Hepatocyte (in vitro differentiated cells): ENCODE measurements at regions not wholly inside any gene's neighbourhood (a gene's known extent, or its start where the extent isn't known, plus 50 kb on each side); places are given as distances from the start of the nearest gene placed in this dataset.

Experiments used
- DNase-seq: peaks from one replicate; pipeline ENCODE4 v3.0.0-alpha.2; 2016; ENCODE audit warnings: low spot score
- H2AFZ ChIP-seq: fragments of 200-600 bp; sonication (generic); 2 replicates; pipeline ENCODE4 v1.6.0; 2016; ENCODE audit warnings: antibody characterized with exemption, mild to moderate bottlenecking
- H3K27ac ChIP-seq: fragments of 200-600 bp; sonication (generic); 2 replicates; pipeline ENCODE4 v1.5.1; 2016; ENCODE audit warnings: mild to moderate bottlenecking
- H3K27me3 ChIP-seq: fragments of 200-600 bp; sonication (generic); 2 replicates; pipeline ENCODE4 v1.6.1; 2016
- H3K36me3 ChIP-seq: fragments of 200-600 bp; sonication (generic); replicated peaks from 2 replicates; pipeline ENCODE4 v1.5.1; 2016; ENCODE audit warnings: low read depth; ENCODE audit not compliant: insufficient read depth
- H3K4me1 ChIP-seq: fragments of 200-600 bp; sonication (generic); 2 replicates; pipeline ENCODE4 v1.5.1; 2016; ENCODE audit warnings: mild to moderate bottlenecking, moderate library complexity; ENCODE audit not compliant: insufficient read depth
- H3K4me2 ChIP-seq: fragments of 200-600 bp; sonication (generic); 2 replicates; pipeline ENCODE4 v1.6.0; 2016
- H3K4me3 ChIP-seq: fragments of 200-600 bp; sonication (generic); 2 replicates; pipeline ENCODE4 v1.5.1; 2016; ENCODE audit warnings: mild to moderate bottlenecking
- H3K79me2 ChIP-seq: fragments of 200-600 bp; sonication (generic); 2 replicates; pipeline ENCODE4 v1.6.0; 2017; ENCODE audit warnings: mild to moderate bottlenecking
- H3K9me2 ChIP-seq: fragments of 200-600 bp; sonication (generic); replicated peaks from 2 replicates; pipeline ENCODE4 v1.6.0; 2017; ENCODE audit warnings: mild to moderate bottlenecking; ENCODE audit not compliant: insufficient read depth
- H3K9me3 ChIP-seq: fragments of 200-600 bp; sonication (generic); 2 replicates; pipeline ENCODE4 v1.5.1; 2016; ENCODE audit warnings: low read depth, mild to moderate bottlenecking
- H4K20me1 ChIP-seq: fragments of 200-600 bp; sonication (generic); 2 replicates; pipeline ENCODE4 v1.6.0; 2016; ENCODE audit warnings: mild to moderate bottlenecking; ENCODE audit not compliant: insufficient read depth, poor library complexity, severe bottlenecking
- CTCF ChIP-seq: fragments of 200-600 bp; sonication (generic); IDR thresholded peaks from 2 replicates; pipeline ENCODE4 v1.5.1; 2016; ENCODE audit warnings: antibody characterized with exemption, mild to moderate bottlenecking; ENCODE audit not compliant: poor library complexity
- EZH2 ChIP-seq: fragments of 200-600 bp; sonication (generic); IDR thresholded peaks from 2 replicates; pipeline ENCODE4 v1.6.1; 2016; ENCODE audit warnings: antibody characterized with exemption, mild to moderate bottlenecking, borderline replicate concordance
- EZH2phosphoT487 ChIP-seq: fragments of 200-600 bp; sonication (generic); IDR thresholded peaks from one replicate; pipeline ENCODE4 v1.6.1; 2018; ENCODE audit warnings: antibody characterized with exemption, mild to moderate bottlenecking, low read depth, moderate library complexity; ENCODE audit not compliant: unreplicated experiment, severe bottlenecking
- WGBS: methylation state at CpG from one replicate; pipeline ENCODE4 v1.1.6; 2016; ENCODE audit warnings: low lambda C conversion rate; ENCODE audit errors: missing lambda C conversion rate; 5-methylcytosine and 5-hydroxymethylcytosine counted together

DNA sequence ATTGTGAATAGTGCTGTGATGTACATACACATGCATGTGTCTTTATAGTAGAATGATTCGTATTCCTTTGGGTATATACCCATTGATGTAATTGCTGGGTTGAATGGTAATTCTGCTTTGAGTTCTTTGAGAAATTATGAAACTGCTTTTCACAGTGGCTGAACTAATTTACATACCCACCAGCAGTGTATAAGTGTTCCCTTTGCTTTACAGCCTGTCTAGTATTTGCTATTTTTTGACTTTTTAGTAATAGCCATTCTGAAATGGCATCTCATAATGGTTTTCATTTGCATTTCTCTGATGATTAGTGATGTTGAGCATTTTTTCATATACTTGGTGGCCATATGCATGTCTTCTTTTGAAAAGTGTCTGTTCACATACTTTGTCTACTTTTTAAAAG, 54.5 kb upstream of the FAM78B start:
- Histone ChIP-seq H3K4me1 (no peaks in the 10 kb centered on the region), H4K20me1 (no peaks in the 10 kb centered on the region), H2AFZ (no peak overlapping the region), H3K36me3 (no peaks in the 10 kb centered on the region), H3K4me2 (no peak overlapping the region), H3K27me3 (no peaks in the 10 kb centered on the region), H3K4me3 (no peak overlapping the region), H3K79me2 (no peaks in the 10 kb centered on the region), H3K27ac (no peak overlapping the region), H3K9me3 (no peaks in the 10 kb centered on the region), H3K9me2 (no peaks in the 10 kb centered on the region)
- no peak for DNase-seq
- 77% methylated on average over 1 of the region's 1 CpG for WGBS
- TF ChIP-seq EZH2 (no peak), CTCF (no peak), EZH2phosphoT487 (no peak)

- Histone ChIP-seq H3K9me2 (no peaks in the 10 kb centered on the region), H3K36me3 (no peaks in the 10 kb centered on the region), H3K9me3 (no peaks in the 10 kb centered on the region), H3K79me2 (no peaks in the 10 kb centered on the region), H3K27me3 (no peaks in the 10 kb centered on the region), H3K27ac (no peak overlapping the region), H3K4me1 (no peaks in the 10 kb centered on the region), H3K4me2 (no peak overlapping the region), H4K20me1 (no peaks in the 10 kb centered on the region), H3K4me3 (no peak overlapping the region), H2AFZ (no peak overlapping the region)
- TF ChIP-seq EZH2 (no peak), EZH2phosphoT487 (no peak), CTCF (no peak)
- 80% methylated on average over 6 of the region's 6 CpGs for WGBS
- DNase-seq = no peak
These were observed 67.1 kb upstream of the FAM78B start for GRCh38 chr1:166233750-166234366.

GRCh38 chr1:166235728-166236127, 68.9 kb upstream of the FAM78B start:
- Histone ChIP-seq H3K4me3 (no peak overlapping the region), H2AFZ (no peak overlapping the region), H3K36me3 (no peaks in the 10 kb centered on the region), H3K9me2 (no peaks in the 10 kb centered on the region), H3K79me2 (no peaks in the 10 kb centered on the region), H4K20me1 (no peaks in the 10 kb centered on the region), H3K27ac (no peak overlapping the region), H3K4me2 (no peak overlapping the region), H3K4me1 (no peaks in the 10 kb centered on the region), H3K27me3 (no peaks in the 10 kb centered on the region), H3K9me3 (no peaks in the 10 kb centered on the region)
- WGBS = 85% methylated on average over 2 of the region's 2 CpGs
- TF ChIP-seq EZH2 = no peak
- TF ChIP-seq CTCF = no peak
- no peak for TF ChIP-seq EZH2phosphoT487
- DNase-seq = no peak

- H2AFZ ChIP-seq = no peak overlapping the region
- H3K4me2 ChIP-seq = no peak overlapping the region
- DNase-seq = no peak
- H3K79me2 ChIP-seq = no peaks in the 10 kb centered on the region
- no peaks in the 10 kb centered on the region for H3K36me3 ChIP-seq
- H3K9me2 ChIP-seq = no peaks in the 10 kb centered on the region
- H3K27me3 ChIP-seq = no peaks in the 10 kb centered on the region
- H4K20me1 ChIP-seq = no peaks in the 10 kb centered on the region
- H3K4me1 ChIP-seq = no peaks in the 10 kb centered on the region
- no peak overlapping the region for H3K27ac ChIP-seq
- no peaks in the 10 kb centered on the region for H3K9me3 ChIP-seq
- 77% methylated on average over 1 of the region's 1 CpG for WGBS
- no peak overlapping the region for H3K4me3 ChIP-seq
- no peak for TF ChIP-seq EZH2
- no peak for TF ChIP-seq EZH2phosphoT487
- TF ChIP-seq CTCF = no peak
These were observed 70.9 kb upstream of the FAM78B start for GRCh38 chr1:166237675-166238074.
